ENCODE measurements at regions not wholly inside any gene's neighbourhood (a gene's known extent, or its start where the extent isn't known, plus 50 kb on each side); places are given as distances from the start of the nearest gene placed in this dataset.

- Mint-ChIP-seq H3K27me3 (ENCODE audit: insufficient read depth, low read depth) (peaks cover 17% of the 10 kb centered on the region), H3K4me1 (peaks cover 12% of the 10 kb centered on the region), H3K4me3 (no peak overlapping the region), H3K27ac (no peak overlapping the region), H3K9me3 (peaks cover 4% of the 10 kb centered on the region), H3K36me3 (no peaks in the 10 kb centered on the region)
- Histone ChIP-seq H3K4me3 (no peak overlapping the region), H2AFZ (replicated peaks) (no peak overlapping the region), H3K36me3 (no peaks in the 10 kb centered on the region), H3K9ac (no peak overlapping the region), H3F3A (ENCODE audit: low read depth) (peaks cover 5% of the 10 kb centered on the region), H3K4me1 (no peaks in the 10 kb centered on the region), H3K27ac (no peak overlapping the region), H4K20me1 (ENCODE audit: low read depth) (no peaks in the 10 kb centered on the region), H3K4me2 (no peak overlapping the region), H3K9me3 (ENCODE audit: low read depth) (no peaks in the 10 kb centered on the region), H3K27me3 (peaks cover 18% of the 10 kb centered on the region), H3K79me2 (ENCODE audit: low read depth) (no peaks in the 10 kb centered on the region)
- no peak for DNase-seq (ENCODE audit: low spot score)
- TF ChIP-seq CTCF (IDR thresholded peaks at IDR 0.05): no peak
- no peak for TF ChIP-seq EZH2phosphoT487 (IDR thresholded peaks at IDR 0.05)
- TF ChIP-seq EZH2 (IDR thresholded peaks at IDR 0.05): no peak
These were observed 92.8 kb upstream of the PRSS16 start for GRCh38 chr6:27154696-27155095.

GRCh38 chr6:27156874-27157458 is 90.5 kb upstream of the PRSS16 start:
- H3K79me2 ChIP-seq (ENCODE audit: low read depth): no peaks in the 10 kb centered on the region
- no peak overlapping the region for H3K27ac Mint-ChIP-seq
- TF ChIP-seq EZH2phosphoT487 (IDR thresholded peaks at IDR 0.05) (no peak), EZH2 (IDR thresholded peaks at IDR 0.05) (peak; percentile 30), CTCF (IDR thresholded peaks at IDR 0.05) (no peak)
- DNase-seq (ENCODE audit: low spot score): peak; percentile 40
- peaks cover 20% of the 10 kb centered on the region for H3K27me3 Mint-ChIP-seq (ENCODE audit: insufficient read depth, low read depth)
- no peaks in the 10 kb centered on the region for H3K36me3 Mint-ChIP-seq
- no peaks in the 10 kb centered on the region for H3K9me3 ChIP-seq (ENCODE audit: low read depth)
- peaks cover 4% of the 10 kb centered on the region for H3K9me3 Mint-ChIP-seq
- peak overlapping the region; percentile 79 for H3K4me2 ChIP-seq
- H4K20me1 ChIP-seq (ENCODE audit: low read depth): no peaks in the 10 kb centered on the region
- H3F3A ChIP-seq (ENCODE audit: low read depth): peaks cover 5% of the 10 kb centered on the region
- H3K36me3 ChIP-seq: no peaks in the 10 kb centered on the region
- H3K4me1 ChIP-seq: peaks cover 5% of the 10 kb centered on the region
- H3K4me3 Mint-ChIP-seq: peak overlapping the region; percentile 89
- H3K27ac ChIP-seq: no peak overlapping the region
- H2AFZ ChIP-seq (replicated peaks): peak overlapping the region; percentile 54
- peaks cover 27% of the 10 kb centered on the region for H3K4me1 Mint-ChIP-seq
- H3K27me3 ChIP-seq: peaks cover 18% of the 10 kb centered on the region
- peak overlapping the region; percentile 55 for H3K4me3 ChIP-seq
- H3K9ac ChIP-seq: no peak overlapping the region

- Mint-ChIP-seq H3K9me3 (peaks cover 4% of the 10 kb centered on the region), H3K4me1 (peaks cover 27% of the 10 kb centered on the region), H3K27me3 (ENCODE audit: insufficient read depth, low read depth) (peaks cover 22% of the 10 kb centered on the region), H3K27ac (peak overlapping the region; percentile 85), H3K4me3 (peak overlapping the region; percentile 89), H3K36me3 (no peaks in the 10 kb centered on the region)
- TF ChIP-seq CTCF (IDR thresholded peaks at IDR 0.05) (peak; percentile 55), EZH2 (IDR thresholded peaks at IDR 0.05) (peak; percentile 25), EZH2phosphoT487 (IDR thresholded peaks at IDR 0.05) (no peak)
- Histone ChIP-seq H3K4me1 (peaks cover 5% of the 10 kb centered on the region), H3K79me2 (ENCODE audit: low read depth) (no peaks in the 10 kb centered on the region), H3K27me3 (peaks cover 18% of the 10 kb centered on the region), H3K4me3 (peak overlapping the region; percentile 55), H3K4me2 (peak overlapping the region; percentile 79), H2AFZ (replicated peaks) (peak overlapping the region; percentile 54), H3F3A (ENCODE audit: low read depth) (peaks cover 7% of the 10 kb centered on the region), H3K9me3 (ENCODE audit: low read depth) (no peaks in the 10 kb centered on the region), H3K9ac (no peak overlapping the region), H3K27ac (no peak overlapping the region), H3K36me3 (no peaks in the 10 kb centered on the region), H4K20me1 (ENCODE audit: low read depth) (no peaks in the 10 kb centered on the region)
- peak; percentile 79 for DNase-seq (ENCODE audit: low spot score)
These were observed 89.8 kb upstream of the PRSS16 start for GRCh38 chr6:27157459-27158315.

Data from neural progenitor cell (in vitro differentiated cells).